ENCODE measurements at regions not wholly inside any gene's neighbourhood (a gene's known extent, or its start where the extent isn't known, plus 50 kb on each side); places are given as distances from the start of the nearest gene placed in this dataset.

- no peak for DNase-seq
Measured at GRCh38 chr2:236749346-236749745, 179.7 kb downstream of the ACKR3 start.

- DNase-seq, result no peak
Measured at GRCh38 chr2:236752096-236752495, 182.5 kb downstream of the ACKR3 start.

GRCh38 chr2:236753606-236754270 lies 184.1 kb downstream of the ACKR3 start:
- DNase-seq, result no peak

GRCh38 chr2:236754271-236754944 lies 184.8 kb downstream of the ACKR3 start:
- DNase-seq, result no peak

GRCh38 chr2:236755278-236755840 lies 185.7 kb downstream of the ACKR3 start:
- no peak for DNase-seq

- DNase-seq, result no peak
Measured at GRCh38 chr2:236758406-236758805, 188.8 kb downstream of the ACKR3 start.

GRCh38 chr2:236760246-236760645 lies 190.6 kb downstream of the ACKR3 start:
- DNase-seq, result no peak

- DNase-seq, result no peak
Measured at GRCh38 chr2:236761358-236761757, 191.7 kb downstream of the ACKR3 start.

- DNase-seq, result no peak
Measured at GRCh38 chr2:236762628-236763027, 193.0 kb downstream of the ACKR3 start.

- DNase-seq, result no peak
Measured at GRCh38 chr2:236763857-236764256, 194.2 kb downstream of the ACKR3 start.

- DNase-seq, result no peak
Measured at GRCh38 chr2:236764716-236765115, 195.1 kb downstream of the ACKR3 start.

GRCh38 chr2:236765478-236765877 lies 195.9 kb downstream of the ACKR3 start:
- DNase-seq, result no peak

- no peak for DNase-seq
Measured at GRCh38 chr2:236766850-236767249, 197.2 kb downstream of the ACKR3 start.

- DNase-seq, result no peak
Measured at GRCh38 chr2:236767941-236768340, 198.3 kb downstream of the ACKR3 start.

GRCh38 chr2:236768393-236769140 lies 198.9 kb downstream of the ACKR3 start:
- DNase-seq, result no peak

- no peak for DNase-seq
Measured at GRCh38 chr2:236769981-236770671, 200.5 kb downstream of the ACKR3 start.

GRCh38 chr2:236772220-236772837 lies 202.7 kb downstream of the ACKR3 start:
- DNase-seq, result no peak

GRCh38 chr2:236773206-236773605 lies 203.6 kb downstream of the ACKR3 start:
- no peak for DNase-seq

- DNase-seq, result no peak
Measured at GRCh38 chr2:236774171-236774570, 204.5 kb downstream of the ACKR3 start.

GRCh38 chr2:236775511-236775910 lies 205.9 kb downstream of the ACKR3 start:
- DNase-seq, result no peak

GRCh38 chr2:236776206-236776605 lies 206.6 kb downstream of the ACKR3 start:
- no peak for DNase-seq

GRCh38 chr2:236776695-236777251 lies 207.1 kb downstream of the ACKR3 start:
- no peak for DNase-seq
